ENCODE measurements at regions not wholly inside any gene's neighbourhood (a gene's known extent, or its start where the extent isn't known, plus 50 kb on each side); places are given as distances from the start of the nearest gene placed in this dataset.

DNA sequence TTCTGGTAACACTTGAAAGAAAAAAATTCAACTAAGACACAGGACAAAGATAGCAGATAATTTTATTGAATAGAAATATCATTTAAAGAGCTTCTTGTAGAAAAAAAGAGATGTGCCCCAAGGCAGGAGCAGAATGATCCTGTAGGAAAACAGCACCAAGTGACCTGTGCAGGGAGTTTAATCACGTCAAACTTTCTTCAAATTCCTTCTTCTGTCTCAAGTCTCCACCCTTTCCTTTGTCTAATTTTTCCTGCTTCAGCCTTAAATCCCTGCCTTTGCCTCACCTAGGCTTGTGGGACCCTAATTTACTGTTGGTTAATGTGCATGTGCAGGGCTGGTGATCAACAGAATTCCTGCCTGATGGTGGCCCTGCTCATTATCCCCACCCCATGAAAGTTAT is 481.4 kb downstream of the IPMK start:
- no peak overlapping the region for H3K4me3 ChIP-seq (ENCODE audit: low read depth, low read length)
- TF ChIP-seq, protein P1, sequence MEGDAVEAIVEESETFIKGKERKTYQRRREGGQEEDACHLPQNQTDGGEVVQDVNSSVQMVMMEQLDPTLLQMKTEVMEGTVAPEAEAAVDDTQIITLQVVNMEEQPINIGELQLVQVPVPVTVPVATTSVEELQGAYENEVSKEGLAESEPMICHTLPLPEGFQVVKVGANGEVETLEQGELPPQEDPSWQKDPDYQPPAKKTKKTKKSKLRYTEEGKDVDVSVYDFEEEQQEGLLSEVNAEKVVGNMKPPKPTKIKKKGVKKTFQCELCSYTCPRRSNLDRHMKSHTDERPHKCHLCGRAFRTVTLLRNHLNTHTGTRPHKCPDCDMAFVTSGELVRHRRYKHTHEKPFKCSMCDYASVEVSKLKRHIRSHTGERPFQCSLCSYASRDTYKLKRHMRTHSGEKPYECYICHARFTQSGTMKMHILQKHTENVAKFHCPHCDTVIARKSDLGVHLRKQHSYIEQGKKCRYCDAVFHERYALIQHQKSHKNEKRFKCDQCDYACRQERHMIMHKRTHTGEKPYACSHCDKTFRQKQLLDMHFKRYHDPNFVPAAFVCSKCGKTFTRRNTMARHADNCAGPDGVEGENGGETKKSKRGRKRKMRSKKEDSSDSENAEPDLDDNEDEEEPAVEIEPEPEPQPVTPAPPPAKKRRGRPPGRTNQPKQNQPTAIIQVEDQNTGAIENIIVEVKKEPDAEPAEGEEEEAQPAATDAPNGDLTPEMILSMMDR (IDR thresholded peaks at IDR 0.05; ENCODE audit: low read depth, low read length), result no peak

DNA sequence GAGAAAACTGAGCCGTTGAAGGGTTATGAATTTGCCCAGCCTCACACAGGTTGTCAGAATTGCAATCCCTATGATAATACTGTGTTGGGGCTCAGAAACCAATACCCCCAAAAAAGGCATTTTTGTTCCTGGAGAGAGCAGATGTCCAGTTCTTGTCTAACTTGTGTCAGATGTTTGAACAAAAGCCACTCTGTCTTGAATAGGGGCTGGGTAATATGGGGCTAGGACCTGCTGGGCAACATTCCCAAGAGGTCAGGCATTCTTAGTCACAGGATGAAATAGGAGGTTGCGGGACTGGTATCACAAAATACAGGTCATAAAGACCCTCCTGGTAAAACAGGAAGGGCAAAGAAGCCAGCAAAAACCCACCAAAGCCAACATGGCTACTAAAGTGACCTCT is 482.1 kb downstream of the IPMK start:
- TF ChIP-seq, protein P1 (IDR thresholded peaks at IDR 0.05; ENCODE audit: low read depth, low read length), result no peak

GRCh38 chr10:57785068-57785467 is 482.6 kb downstream of the IPMK start:
- H3K4me3 ChIP-seq (ENCODE audit: low read depth, low read length), result no peak overlapping the region
- TF ChIP-seq, protein P1 (IDR thresholded peaks at IDR 0.05; ENCODE audit: low read depth, low read length), result no peak

More for the DNA sequence above, 482.1 kb downstream of the IPMK start:
- H3K4me3 ChIP-seq (ENCODE audit: low read depth, low read length), result no peak overlapping the region

- TF ChIP-seq, protein P1 (IDR thresholded peaks at IDR 0.05; ENCODE audit: low read depth, low read length), result no peak
Measured at GRCh38 chr10:57776688-57777432, 490.8 kb downstream of the IPMK start.

GRCh38 chr10:57775250-57775649 is 492.4 kb downstream of the IPMK start:
- TF ChIP-seq, protein P1 (IDR thresholded peaks at IDR 0.05; ENCODE audit: low read depth, low read length), result no peak
- H3K4me3 ChIP-seq (ENCODE audit: low read depth, low read length), result no peak overlapping the region

More at GRCh38 chr10:57776688-57777432, 490.8 kb downstream of the IPMK start:
- H3K4me3 ChIP-seq (ENCODE audit: low read depth, low read length), result no peak overlapping the region

DNA sequence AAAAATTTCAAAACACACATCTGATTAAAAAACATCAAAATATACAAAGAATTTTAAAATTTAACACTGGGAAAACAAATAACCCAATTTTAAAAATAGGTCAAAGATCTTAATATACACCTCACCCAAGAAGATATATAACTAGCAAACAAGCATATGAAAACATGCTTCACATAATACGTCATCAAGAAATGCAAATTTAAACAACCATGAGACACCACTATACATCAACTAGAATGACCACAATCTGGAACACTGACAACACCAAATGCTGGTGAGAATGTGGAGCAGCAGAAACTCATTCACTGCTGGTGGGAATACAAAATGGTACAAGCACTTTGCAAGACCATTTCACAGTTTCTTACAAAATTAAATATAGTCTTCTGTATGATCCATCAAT is 498.4 kb downstream of the IPMK start:
- H3K4me3 ChIP-seq (ENCODE audit: low read depth, low read length), result no peak overlapping the region
- TF ChIP-seq, protein P1 (IDR thresholded peaks at IDR 0.05; ENCODE audit: low read depth, low read length), result no peak

DNA sequence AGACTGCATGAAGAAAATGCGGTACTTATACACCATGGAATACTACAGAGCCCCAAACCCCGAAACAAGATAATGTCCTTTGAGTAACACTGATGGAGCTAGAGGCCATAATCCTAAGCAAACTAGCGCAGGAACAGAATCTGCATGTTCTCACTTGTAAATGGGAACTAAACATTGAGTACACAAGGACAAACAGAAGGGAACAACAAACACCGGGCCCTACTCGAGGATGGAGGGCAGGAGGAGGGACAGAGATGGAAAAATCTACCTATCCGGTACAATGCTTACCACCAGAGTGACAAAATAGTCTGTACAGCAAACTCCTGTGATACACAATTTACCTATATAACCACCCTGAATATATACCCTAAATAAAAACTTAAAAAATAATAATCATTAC is 507.9 kb downstream of the IPMK start:
- TF ChIP-seq, protein P1 (IDR thresholded peaks at IDR 0.05; ENCODE audit: low read depth, low read length), result no peak
- H3K4me3 ChIP-seq (ENCODE audit: low read depth, low read length), result no peak overlapping the region
